ENCODE measurements at regions not wholly inside any gene's neighbourhood (a gene's known extent, or its start where the extent isn't known, plus 50 kb on each side); places are given as distances from the start of the nearest gene placed in this dataset.

DNA sequence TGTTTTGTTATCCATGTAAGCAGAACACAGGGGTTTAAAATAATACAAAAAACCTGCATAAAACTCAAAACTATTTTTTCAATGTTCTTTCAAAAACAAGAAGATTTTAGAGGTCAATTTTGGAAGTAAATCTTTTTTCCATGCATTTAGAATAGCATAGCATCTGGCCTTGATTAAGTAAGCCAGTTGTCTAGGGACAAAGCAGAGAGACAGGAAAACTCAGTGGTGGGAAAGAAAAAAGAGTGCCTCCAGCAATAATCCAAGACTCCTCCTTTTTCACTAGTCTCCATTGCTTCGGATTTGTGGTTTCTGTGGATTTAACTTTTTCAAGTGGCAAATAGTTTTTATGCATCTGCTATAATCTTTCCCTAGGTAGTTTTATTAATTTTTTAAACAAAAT, 88.9 kb downstream of the SUCNR1 start:
- TF ChIP-seq, protein P1, sequence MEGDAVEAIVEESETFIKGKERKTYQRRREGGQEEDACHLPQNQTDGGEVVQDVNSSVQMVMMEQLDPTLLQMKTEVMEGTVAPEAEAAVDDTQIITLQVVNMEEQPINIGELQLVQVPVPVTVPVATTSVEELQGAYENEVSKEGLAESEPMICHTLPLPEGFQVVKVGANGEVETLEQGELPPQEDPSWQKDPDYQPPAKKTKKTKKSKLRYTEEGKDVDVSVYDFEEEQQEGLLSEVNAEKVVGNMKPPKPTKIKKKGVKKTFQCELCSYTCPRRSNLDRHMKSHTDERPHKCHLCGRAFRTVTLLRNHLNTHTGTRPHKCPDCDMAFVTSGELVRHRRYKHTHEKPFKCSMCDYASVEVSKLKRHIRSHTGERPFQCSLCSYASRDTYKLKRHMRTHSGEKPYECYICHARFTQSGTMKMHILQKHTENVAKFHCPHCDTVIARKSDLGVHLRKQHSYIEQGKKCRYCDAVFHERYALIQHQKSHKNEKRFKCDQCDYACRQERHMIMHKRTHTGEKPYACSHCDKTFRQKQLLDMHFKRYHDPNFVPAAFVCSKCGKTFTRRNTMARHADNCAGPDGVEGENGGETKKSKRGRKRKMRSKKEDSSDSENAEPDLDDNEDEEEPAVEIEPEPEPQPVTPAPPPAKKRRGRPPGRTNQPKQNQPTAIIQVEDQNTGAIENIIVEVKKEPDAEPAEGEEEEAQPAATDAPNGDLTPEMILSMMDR (IDR thresholded peaks at IDR 0.05): no peak
- no peak for TF ChIP-seq POLR2AphosphoS5 (IDR thresholded peaks at IDR 0.05)
- no peak for TF ChIP-seq POLR2A (IDR thresholded peaks at IDR 0.05)
- TF ChIP-seq EP300 (IDR thresholded peaks at IDR 0.05): no peak

Data from gastroesophageal sphincter (tissue), 3 donors.